K562 (cell line): ENCODE measurements at regions not wholly inside any gene's neighbourhood (a gene's known extent, or its start where the extent isn't known, plus 50 kb on each side); places are given as distances from the start of the nearest gene placed in this dataset.

ENCODE experiments used
- AFF4 ChIP-seq: sonication (generic); formaldehyde crosslinking; IDR thresholded peaks from 2 replicates; pipeline ENCODE4 v1.8.0; 2023; ENCODE audit warnings: mild to moderate bottlenecking, missing genetic modification reagents
- ARID4B ChIP-seq: sonication (generic); formaldehyde crosslinking; IDR thresholded peaks from 2 replicates; pipeline ENCODE4 v1.8.0; 2022; ENCODE audit warnings: mild to moderate bottlenecking, missing genetic modification reagents
- ATF3 ChIP-seq, 2 experiments: fragments of 450-650 bp in 1 of 2; sonication (generic) in 1 of 2; formaldehyde crosslinking in 1 of 2; IDR thresholded peaks in 1 of 2; conservative IDR thresholded peaks in 1 of 2; 2 replicates each; pipeline versions ENCODE4 v1.6.1 to v1.8.1; 2016 to 2023; ENCODE audit warnings: mild to moderate bottlenecking in 2 of 2, moderate library complexity in 2 of 2, inconsistent platforms in 1 of 2, missing genetic modification reagents in 1 of 2
- HES1 ChIP-seq: fragments of 450-650 bp; IDR thresholded peaks from 2 replicates; pipeline ENCODE4 v1.6.1; 2016; ENCODE audit warnings: low read depth, mild to moderate bottlenecking, moderate library complexity
- HMGXB4 ChIP-seq: sonication (generic); formaldehyde crosslinking; IDR thresholded peaks from 2 replicates; pipeline ENCODE4 v1.8.1; 2023; ENCODE audit warnings: mild to moderate bottlenecking, missing genetic modification reagents
- JUNB ChIP-seq: fragments of 450-650 bp; formaldehyde crosslinking; conservative IDR thresholded peaks from 2 replicates; pipeline ENCODE4 v1.4.0; 2020; ENCODE audit warnings: mild to moderate bottlenecking
- MTA1 ChIP-seq: fragments of 450-650 bp; IDR thresholded peaks from 2 replicates; pipeline ENCODE4 v1.6.1; 2017; ENCODE audit warnings: borderline replicate concordance
- SP2 ChIP-seq: IDR thresholded peaks from 2 replicates; pipeline ENCODE4 v1.6.1; 2011; ENCODE audit warnings: mild to moderate bottlenecking, low read depth, low read length, moderate library complexity; ENCODE audit not compliant: poor library complexity, severe bottlenecking; ENCODE audit errors: extremely low read depth
- TCF15 ChIP-seq: fragments of 250-450 bp; sonication (Bioruptor Pico); IDR thresholded peaks from 2 replicates; pipeline ENCODE4 v1.8.0; 2022; ENCODE audit warnings: moderate library complexity, mild to moderate bottlenecking, inconsistent platforms
- TFAP4 ChIP-seq: sonication (generic); formaldehyde crosslinking; IDR thresholded peaks from 2 replicates; pipeline ENCODE4 v1.8.0; 2022; ENCODE audit warnings: missing genetic modification reagents, mild to moderate bottlenecking, moderate library complexity, borderline replicate concordance

- TF ChIP-seq ARID4B = peak; percentile 35; the same call in 1 of the 2 replicates
- peak; percentile 41; the same call in 1 of the 2 replicates for TF ChIP-seq JUNB (CRISPR knock-in tag)
- no peak for TF ChIP-seq AFF4
- 0 out of 2 replicates have a peak, but pooled peaks have one; percentile 14 for TF ChIP-seq TFAP4 (CRISPR knock-in tag)
- TF ChIP-seq MTA1 = no peak
- peak; percentile 22; the same call in 1 of the 2 replicates for TF ChIP-seq TCF15 (CRISPR knock-in tag)
- TF ChIP-seq HMGXB4 = peak; percentile 71; the same call in 1 of the 2 replicates
- no peak for TF ChIP-seq SP2
- TF ChIP-seq ATF3 (IDR thresholded peaks at IDR 0.05) = no peak
- no peak for TF ChIP-seq ATF3 (CRISPR knock-in tag; conservative IDR thresholded peaks at IDR 0.05)
- TF ChIP-seq HES1 = no peak
These were observed 49.7 kb upstream of the TOP3B start (continued) for GRCh38 chr22:22032099-22032905.
